K562 (cell line): ENCODE measurements at regions not wholly inside any gene's neighbourhood (a gene's known extent, or its start where the extent isn't known, plus 50 kb on each side); places are given as distances from the start of the nearest gene placed in this dataset.

Experiments used
- BCLAF1 ChIP-seq, 2 experiments: fragments of 450-650 bp in 1 of 2; IDR thresholded peaks; 2 replicates each; pipeline ENCODE4 v1.6.1; 2011 to 2017; ENCODE audit warnings: low read depth in 2 of 2, antibody characterized with exemption in 1 of 2, borderline replicate concordance in 1 of 2, low read length in 1 of 2, mild to moderate bottlenecking in 1 of 2, mixed read lengths in 1 of 2; ENCODE audit not compliant: control insufficient read depth in 1 of 2
- MAFF ChIP-seq: IDR thresholded peaks from 2 replicates; pipeline ENCODE4 v1.6.1; 2012; ENCODE audit warnings: low read length, improper control_type of control experiment
- POLR2AphosphoS5 ChIP-seq: IDR thresholded peaks from 2 replicates; pipeline ENCODE4 v1.6.1; 2011; ENCODE audit warnings: mild to moderate bottlenecking, low read depth, low read length, moderate library complexity; ENCODE audit not compliant: control insufficient read depth, insufficient read depth
- REST ChIP-seq, 2 experiments: fragments of 450-650 bp; formaldehyde crosslinking in 1 of 2; IDR thresholded peaks; 2 replicates each; pipeline versions ENCODE4 v1.4.0 to v1.6.1; 2014 to 2020; ENCODE audit warnings: mild to moderate bottlenecking in 2 of 2, borderline replicate concordance in 1 of 2, low read depth in 1 of 2
- ZFP36 ChIP-seq: fragments of 150-350 bp; IDR thresholded peaks from 2 replicates; pipeline ENCODE4 v1.6.1; 2018; ENCODE audit warnings: low read length, low read depth; ENCODE audit not compliant: partially characterized antibody
- ZNF77 ChIP-seq: fragments of 250-450 bp; sonication (Bioruptor Pico); IDR thresholded peaks from 2 replicates; pipeline ENCODE4 v1.5.0; 2020

- TF ChIP-seq BCLAF1 (IDR thresholded peaks at IDR 0.05; ENCODE audit: borderline replicate concordance in 1 of 2, control insufficient read depth in 1 of 2, low read depth in 2 of 2, low read length in 1 of 2) (no peak), ZFP36 (no peak), ZNF77 (no peak), MAFF (peak; percentile 45; the same call in 1 of the 2 replicates), POLR2AphosphoS5 (no peak), REST (IDR thresholded peaks at IDR 0.05; ENCODE audit: borderline replicate concordance) (no peak), REST (CRISPR knock-in tag; IDR thresholded peaks at IDR 0.05; ENCODE audit: low read depth) (no peak)
Measured at GRCh38 chr18:69196336-69196735, 204.4 kb upstream of the DOK6 start.
